ENCODE measurements at regions not wholly inside any gene's neighbourhood (a gene's known extent, or its start where the extent isn't known, plus 50 kb on each side); places are given as distances from the start of the nearest gene placed in this dataset.

DNA sequence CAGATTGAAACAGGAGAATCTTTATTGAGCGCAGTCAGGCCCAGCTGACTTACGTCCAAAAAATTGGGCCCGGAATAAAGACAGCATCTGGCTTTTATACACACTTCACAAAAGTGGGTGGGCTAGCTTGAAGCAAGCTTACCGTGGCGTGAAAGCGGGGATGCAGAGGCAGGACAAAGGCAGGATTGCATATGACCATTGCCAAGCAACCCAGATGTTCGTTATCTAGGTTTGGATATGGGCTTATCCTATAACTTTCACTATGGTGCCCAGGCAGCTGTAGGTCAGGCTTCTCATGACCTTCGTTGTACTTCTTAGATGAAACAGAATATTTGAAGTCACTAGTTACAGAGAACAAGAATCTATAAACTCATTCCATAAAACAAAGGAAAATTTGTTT lies 1575.6 kb upstream of the RAG2 start:
- no peaks in the 10 kb centered on the region for H3F3A ChIP-seq (ENCODE audit: insufficient read depth, low read length, poor library complexity, severe bottlenecking)
- no peaks in the 10 kb centered on the region for H3K36me3 ChIP-seq (ENCODE audit: insufficient read depth, low read length)
- H3K9me2 ChIP-seq (ENCODE audit: insufficient read depth, low read length), result no peaks in the 10 kb centered on the region
- no peak overlapping the region for H2AFZ ChIP-seq (ENCODE audit: low read depth, low read length)
- H4K20me1 ChIP-seq (ENCODE audit: insufficient read depth), result no peaks in the 10 kb centered on the region
- H3K27me3 ChIP-seq (ENCODE audit: insufficient read depth, low read depth, low read length), result no peaks in the 10 kb centered on the region
- no peak overlapping the region for H3K4me2 ChIP-seq (ENCODE audit: low read length)
- H3K9ac ChIP-seq (ENCODE audit: low read length), result no peak overlapping the region
- TF ChIP-seq RAD21 (conservative IDR thresholded peaks at IDR 0.05) (no peak), MXI1 (conservative IDR thresholded peaks at IDR 0.05; ENCODE audit: poor library complexity, severe bottlenecking) (no peak), EZH2 (IDR thresholded peaks at IDR 0.05; ENCODE audit: borderline replicate concordance, insufficient read depth, low read length, poor library complexity, severe bottlenecking) (no peak), EP300 (conservative IDR thresholded peaks at IDR 0.05; ENCODE audit: poor library complexity, severe bottlenecking) (no peak), TAF1 (IDR thresholded peaks at IDR 0.05; ENCODE audit: low read depth) (no peak), SMC3 (conservative IDR thresholded peaks at IDR 0.05; ENCODE audit: poor library complexity) (no peak), POLR2AphosphoS5 (IDR thresholded peaks at IDR 0.05) (no peak)
- TF ChIP-seq, protein P1, sequence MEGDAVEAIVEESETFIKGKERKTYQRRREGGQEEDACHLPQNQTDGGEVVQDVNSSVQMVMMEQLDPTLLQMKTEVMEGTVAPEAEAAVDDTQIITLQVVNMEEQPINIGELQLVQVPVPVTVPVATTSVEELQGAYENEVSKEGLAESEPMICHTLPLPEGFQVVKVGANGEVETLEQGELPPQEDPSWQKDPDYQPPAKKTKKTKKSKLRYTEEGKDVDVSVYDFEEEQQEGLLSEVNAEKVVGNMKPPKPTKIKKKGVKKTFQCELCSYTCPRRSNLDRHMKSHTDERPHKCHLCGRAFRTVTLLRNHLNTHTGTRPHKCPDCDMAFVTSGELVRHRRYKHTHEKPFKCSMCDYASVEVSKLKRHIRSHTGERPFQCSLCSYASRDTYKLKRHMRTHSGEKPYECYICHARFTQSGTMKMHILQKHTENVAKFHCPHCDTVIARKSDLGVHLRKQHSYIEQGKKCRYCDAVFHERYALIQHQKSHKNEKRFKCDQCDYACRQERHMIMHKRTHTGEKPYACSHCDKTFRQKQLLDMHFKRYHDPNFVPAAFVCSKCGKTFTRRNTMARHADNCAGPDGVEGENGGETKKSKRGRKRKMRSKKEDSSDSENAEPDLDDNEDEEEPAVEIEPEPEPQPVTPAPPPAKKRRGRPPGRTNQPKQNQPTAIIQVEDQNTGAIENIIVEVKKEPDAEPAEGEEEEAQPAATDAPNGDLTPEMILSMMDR (IDR thresholded peaks at IDR 0.05; ENCODE audit: poor library complexity, severe bottlenecking), result no peak
- TF ChIP-seq, protein P2, sequence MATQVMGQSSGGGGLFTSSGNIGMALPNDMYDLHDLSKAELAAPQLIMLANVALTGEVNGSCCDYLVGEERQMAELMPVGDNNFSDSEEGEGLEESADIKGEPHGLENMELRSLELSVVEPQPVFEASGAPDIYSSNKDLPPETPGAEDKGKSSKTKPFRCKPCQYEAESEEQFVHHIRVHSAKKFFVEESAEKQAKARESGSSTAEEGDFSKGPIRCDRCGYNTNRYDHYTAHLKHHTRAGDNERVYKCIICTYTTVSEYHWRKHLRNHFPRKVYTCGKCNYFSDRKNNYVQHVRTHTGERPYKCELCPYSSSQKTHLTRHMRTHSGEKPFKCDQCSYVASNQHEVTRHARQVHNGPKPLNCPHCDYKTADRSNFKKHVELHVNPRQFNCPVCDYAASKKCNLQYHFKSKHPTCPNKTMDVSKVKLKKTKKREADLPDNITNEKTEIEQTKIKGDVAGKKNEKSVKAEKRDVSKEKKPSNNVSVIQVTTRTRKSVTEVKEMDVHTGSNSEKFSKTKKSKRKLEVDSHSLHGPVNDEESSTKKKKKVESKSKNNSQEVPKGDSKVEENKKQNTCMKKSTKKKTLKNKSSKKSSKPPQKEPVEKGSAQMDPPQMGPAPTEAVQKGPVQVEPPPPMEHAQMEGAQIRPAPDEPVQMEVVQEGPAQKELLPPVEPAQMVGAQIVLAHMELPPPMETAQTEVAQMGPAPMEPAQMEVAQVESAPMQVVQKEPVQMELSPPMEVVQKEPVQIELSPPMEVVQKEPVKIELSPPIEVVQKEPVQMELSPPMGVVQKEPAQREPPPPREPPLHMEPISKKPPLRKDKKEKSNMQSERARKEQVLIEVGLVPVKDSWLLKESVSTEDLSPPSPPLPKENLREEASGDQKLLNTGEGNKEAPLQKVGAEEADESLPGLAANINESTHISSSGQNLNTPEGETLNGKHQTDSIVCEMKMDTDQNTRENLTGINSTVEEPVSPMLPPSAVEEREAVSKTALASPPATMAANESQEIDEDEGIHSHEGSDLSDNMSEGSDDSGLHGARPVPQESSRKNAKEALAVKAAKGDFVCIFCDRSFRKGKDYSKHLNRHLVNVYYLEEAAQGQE (IDR thresholded peaks at IDR 0.05; ENCODE audit: borderline replicate concordance), result no peak
- no peak overlapping the region for H3K27ac ChIP-seq (ENCODE audit: low read length)
- H3K79me2 ChIP-seq (replicated peaks; ENCODE audit: insufficient read depth, low read length), result no peaks in the 10 kb centered on the region
- no peak overlapping the region for H3K4me3 ChIP-seq (ENCODE audit: low read length)
- H3K9me3 ChIP-seq (ENCODE audit: low read length), result no peaks in the 10 kb centered on the region

DNA sequence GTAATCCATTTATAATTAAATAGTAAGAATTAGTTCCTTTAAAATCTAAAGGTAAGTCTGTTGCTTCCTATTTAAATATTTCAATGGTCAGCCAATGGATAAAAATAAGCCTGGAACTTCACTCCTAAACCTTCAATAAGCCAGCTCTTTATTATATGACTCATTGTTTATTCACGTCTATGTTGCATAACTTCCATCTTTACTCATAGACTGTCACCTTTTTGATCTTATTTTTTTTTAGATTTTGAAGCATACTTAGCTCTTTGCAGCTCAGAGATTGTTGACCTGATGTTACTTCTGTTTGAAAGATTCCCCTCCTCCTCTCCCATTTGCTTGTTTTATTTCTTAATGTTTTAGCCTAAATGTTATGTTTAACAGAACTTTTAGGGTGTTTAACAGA lies 1571.2 kb upstream of the RAG2 start:
- H3K4me2 ChIP-seq (ENCODE audit: low read length), result no peak overlapping the region
- H3K9me2 ChIP-seq (ENCODE audit: insufficient read depth, low read length), result no peaks in the 10 kb centered on the region
- H3K9ac ChIP-seq (ENCODE audit: low read length), result no peak overlapping the region
- no peaks in the 10 kb centered on the region for H4K20me1 ChIP-seq (ENCODE audit: insufficient read depth)
- no peaks in the 10 kb centered on the region for H3K27me3 ChIP-seq (ENCODE audit: insufficient read depth, low read depth, low read length)
- H2AFZ ChIP-seq (ENCODE audit: low read depth, low read length), result no peak overlapping the region
- no peaks in the 10 kb centered on the region for H3K79me2 ChIP-seq (replicated peaks; ENCODE audit: insufficient read depth, low read length)
- no peaks in the 10 kb centered on the region for H3K9me3 ChIP-seq (ENCODE audit: low read length)
- no peak overlapping the region for H3K27ac ChIP-seq (ENCODE audit: low read length)
- no peaks in the 10 kb centered on the region for H3K36me3 ChIP-seq (ENCODE audit: insufficient read depth, low read length)
- TF ChIP-seq MXI1 (conservative IDR thresholded peaks at IDR 0.05; ENCODE audit: poor library complexity, severe bottlenecking), result no peak
- TF ChIP-seq, protein P1 (IDR thresholded peaks at IDR 0.05; ENCODE audit: poor library complexity, severe bottlenecking), result no peak
- no peak for TF ChIP-seq POLR2AphosphoS5 (IDR thresholded peaks at IDR 0.05)
- TF ChIP-seq EZH2 (IDR thresholded peaks at IDR 0.05; ENCODE audit: borderline replicate concordance, insufficient read depth, low read length, poor library complexity, severe bottlenecking), result no peak
- TF ChIP-seq, protein P2 (IDR thresholded peaks at IDR 0.05; ENCODE audit: borderline replicate concordance), result no peak
- TF ChIP-seq TAF1 (IDR thresholded peaks at IDR 0.05; ENCODE audit: low read depth), result no peak
- TF ChIP-seq RAD21 (conservative IDR thresholded peaks at IDR 0.05), result no peak
- TF ChIP-seq EP300 (conservative IDR thresholded peaks at IDR 0.05; ENCODE audit: poor library complexity, severe bottlenecking), result no peak
- no peak for TF ChIP-seq SMC3 (conservative IDR thresholded peaks at IDR 0.05; ENCODE audit: poor library complexity)
- H3F3A ChIP-seq (ENCODE audit: insufficient read depth, low read length, poor library complexity, severe bottlenecking), result no peaks in the 10 kb centered on the region
- no peak overlapping the region for H3K4me3 ChIP-seq (ENCODE audit: low read length)
